ENCODE measurements at regions not wholly inside any gene's neighbourhood (a gene's known extent, or its start where the extent isn't known, plus 50 kb on each side); places are given as distances from the start of the nearest gene placed in this dataset.

- TF ChIP-seq CTCF (IDR thresholded peaks at IDR 0.05; ENCODE audit: unreplicated experiment) = no peak
- Mint-ChIP-seq H3K27ac (ENCODE audit: unreplicated experiment) (no peak overlapping the region), H3K4me1 (ENCODE audit: low read depth, unreplicated experiment) (no peaks in the 10 kb centered on the region), H3K4me3 (ENCODE audit: low read depth, unreplicated experiment) (no peak overlapping the region), H3K36me3 (ENCODE audit: insufficient read depth, unreplicated experiment) (no peaks in the 10 kb centered on the region), H3K9me3 (ENCODE audit: low read depth, unreplicated experiment) (no peaks in the 10 kb centered on the region), H3K27me3 (ENCODE audit: unreplicated experiment) (peaks cover 39% of the 10 kb centered on the region)
- intact Hi-C loops (cut with micrococcal nuclease; ENCODE audit: unreplicated experiment) = no loop called here
- CTCF ChIA-PET = no interaction called here
- no TSS peak for BruUV-seq (replicated peaks)
- no peak for DNase-seq
Measured at GRCh38 chrX:40523852-40524251, 56.9 kb upstream of the ATP6AP2 start.

GRCh38 chrX:40521868-40522450 is 58.8 kb upstream of the ATP6AP2 start:
- Mint-ChIP-seq H3K4me3 (ENCODE audit: low read depth, unreplicated experiment) (no peak overlapping the region), H3K9me3 (ENCODE audit: low read depth, unreplicated experiment) (no peaks in the 10 kb centered on the region), H3K4me1 (ENCODE audit: low read depth, unreplicated experiment) (no peaks in the 10 kb centered on the region), H3K36me3 (ENCODE audit: insufficient read depth, unreplicated experiment) (no peaks in the 10 kb centered on the region), H3K27me3 (ENCODE audit: unreplicated experiment) (peaks cover 20% of the 10 kb centered on the region), H3K27ac (ENCODE audit: unreplicated experiment) (no peak overlapping the region)
- DNase-seq = no peak
- TF ChIP-seq CTCF (IDR thresholded peaks at IDR 0.05; ENCODE audit: unreplicated experiment) = no peak
- BruUV-seq (replicated peaks) = no TSS peak
- intact Hi-C loops (cut with micrococcal nuclease; ENCODE audit: unreplicated experiment) = no loop called here
- CTCF ChIA-PET = no interaction called here

GRCh38 chrX:40514376-40514775 is 66.4 kb upstream of the ATP6AP2 start:
- Mint-ChIP-seq H3K27me3 (ENCODE audit: unreplicated experiment) (peaks cover 6% of the 10 kb centered on the region), H3K27ac (ENCODE audit: unreplicated experiment) (no peak overlapping the region), H3K9me3 (ENCODE audit: low read depth, unreplicated experiment) (no peaks in the 10 kb centered on the region), H3K4me3 (ENCODE audit: low read depth, unreplicated experiment) (no peak overlapping the region), H3K4me1 (ENCODE audit: low read depth, unreplicated experiment) (no peaks in the 10 kb centered on the region), H3K36me3 (ENCODE audit: insufficient read depth, unreplicated experiment) (no peaks in the 10 kb centered on the region)
- CTCF ChIA-PET = no interaction called here
- DNase-seq = no peak
- intact Hi-C loops (cut with micrococcal nuclease; ENCODE audit: unreplicated experiment) = no loop called here
- no TSS peak for BruUV-seq (replicated peaks)
- no peak for TF ChIP-seq CTCF (IDR thresholded peaks at IDR 0.05; ENCODE audit: unreplicated experiment)

- no peak overlapping the region for H3K4me3 Mint-ChIP-seq (ENCODE audit: low read depth, unreplicated experiment)
- H3K36me3 Mint-ChIP-seq (ENCODE audit: insufficient read depth, unreplicated experiment) = no peaks in the 10 kb centered on the region
- no peak overlapping the region for H3K27ac Mint-ChIP-seq (ENCODE audit: unreplicated experiment)
- H3K9me3 Mint-ChIP-seq (ENCODE audit: low read depth, unreplicated experiment) = no peaks in the 10 kb centered on the region
- H3K4me1 Mint-ChIP-seq (ENCODE audit: low read depth, unreplicated experiment) = no peaks in the 10 kb centered on the region
- DNase-seq = no peak
- CTCF ChIA-PET = no interaction called here
- intact Hi-C loops (cut with micrococcal nuclease; ENCODE audit: unreplicated experiment) = no loop called here
- H3K27me3 Mint-ChIP-seq (ENCODE audit: unreplicated experiment) = peaks cover 11% of the 10 kb centered on the region
- TF ChIP-seq CTCF (IDR thresholded peaks at IDR 0.05; ENCODE audit: unreplicated experiment) = no peak
- BruUV-seq (replicated peaks) = no TSS peak
Measured at GRCh38 chrX:40513835-40514234, 66.9 kb upstream of the ATP6AP2 start.
